CD4-positive, alpha-beta T cell treated with Interleukin-15 for 4 hours (primary cell): ENCODE measurements at regions not wholly inside any gene's neighbourhood (a gene's known extent, or its start where the extent isn't known, plus 50 kb on each side); places are given as distances from the start of the nearest gene placed in this dataset.
"Not testable (repeated sequence)": the region's sequence is repeated elsewhere in the genome, so short reads cannot be mapped to it uniquely, and the experiment has no call there.

Experiments used
- DNase-seq: peaks from one replicate; pipeline ENCODE4 v3.0.0-alpha.2; 2020; ENCODE audit warnings: low spot score

GRCh38 chr1:234958706-234959657 is 169.7 kb downstream of the TOMM20 start:
- no peak for DNase-seq

GRCh38 chr1:234958066-234958705 is 170.5 kb downstream of the TOMM20 start:
- no peak for DNase-seq

GRCh38 chr1:234957330-234958065 is 171.1 kb downstream of the TOMM20 start:
- no peak for DNase-seq

- DNase-seq = no peak
These were observed 171.8 kb downstream of the TOMM20 start for GRCh38 chr1:234956821-234957329.

- no peak for DNase-seq
These were observed 173.4 kb downstream of the TOMM20 start for GRCh38 chr1:234955107-234955731.

- DNase-seq = no peak
These were observed 174.0 kb downstream of the TOMM20 start for GRCh38 chr1:234954613-234955012.

- no peak for DNase-seq
These were observed 174.8 kb downstream of the TOMM20 start for GRCh38 chr1:234953655-234954405.

- DNase-seq = no peak
These were observed 178.0 kb downstream of the TOMM20 start for GRCh38 chr1:234950598-234950997.

- DNase-seq = not testable (repeated sequence)
These were observed 179.1 kb downstream of the TOMM20 start for GRCh38 chr1:234949528-234949927.

GRCh38 chr1:234944439-234945344 is 183.9 kb downstream of the TOMM20 start:
- DNase-seq = no peak

- no peak for DNase-seq
These were observed 184.7 kb downstream of the TOMM20 start for GRCh38 chr1:234943836-234944402.

GRCh38 chr1:234942879-234943506 is 185.6 kb downstream of the TOMM20 start:
- no peak for DNase-seq

- DNase-seq = no peak
These were observed 186.7 kb downstream of the TOMM20 start for GRCh38 chr1:234942012-234942332.

- DNase-seq = no peak
These were observed 187.2 kb downstream of the TOMM20 start for GRCh38 chr1:234941321-234942011.

GRCh38 chr1:234940841-234941240 is 187.8 kb downstream of the TOMM20 start:
- no peak for DNase-seq

- no peak for DNase-seq
These were observed 189.7 kb downstream of the TOMM20 start for GRCh38 chr1:234938924-234939323.

GRCh38 chr1:234938135-234938534 is 190.5 kb downstream of the TOMM20 start:
- no peak for DNase-seq

GRCh38 chr1:234936612-234937389 is 191.8 kb downstream of the TOMM20 start:
- DNase-seq = no peak
